Retina (tissue), 1 donor: ENCODE measurements at regions not wholly inside any gene's neighbourhood (a gene's known extent, or its start where the extent isn't known, plus 50 kb on each side); places are given as distances from the start of the nearest gene placed in this dataset.
A peak's percentile ranks its signal among the peaks of the same experiment; 100 is the strongest.

Experiments used
- DNase-seq: peaks from one replicate; pipeline ENCODE4 v3.0.0-alpha.2; 2016

DNA sequence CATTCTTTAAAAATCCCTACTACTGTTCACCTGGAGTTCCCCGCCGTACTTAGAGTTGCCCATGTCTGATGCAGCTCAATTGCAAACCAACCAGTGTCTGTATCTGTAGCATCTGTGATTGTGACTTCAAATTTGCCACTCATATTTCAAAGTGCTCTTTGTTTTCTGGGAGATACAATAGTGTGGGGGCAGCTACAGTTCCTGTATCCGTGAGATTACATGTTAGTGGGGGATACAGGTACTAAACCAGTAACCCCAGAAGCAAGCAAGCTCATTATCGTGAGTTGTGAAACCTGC, 140.9 kb downstream of the ANKRD60 start:
- no peak for DNase-seq

GRCh38 chr20:58086763-58087561, 141.5 kb downstream of the ANKRD60 start:
- peak; percentile 75 for DNase-seq

DNA sequence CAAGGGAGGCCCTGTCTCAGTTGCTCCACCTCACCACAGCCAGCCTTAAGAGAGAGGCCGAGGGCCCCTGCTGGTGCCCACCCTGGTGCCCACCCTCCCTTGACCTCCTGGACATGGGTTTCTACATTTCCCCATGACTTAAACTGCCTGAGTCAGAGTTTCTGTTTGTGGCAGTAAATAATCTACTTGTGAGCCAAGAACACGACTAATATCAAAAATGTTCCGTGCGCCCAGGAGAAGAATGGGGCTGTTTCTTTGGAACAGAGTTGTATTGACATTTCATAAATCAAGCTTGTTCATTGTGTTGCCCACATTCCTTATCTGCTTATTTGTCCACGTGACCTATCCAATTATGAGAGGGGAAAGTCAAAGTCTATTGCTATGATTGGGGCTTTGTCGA, 143.5 kb downstream of the ANKRD60 start:
- no peak for DNase-seq

GRCh38 chr20:58084566-58084965, 143.9 kb downstream of the ANKRD60 start:
- no peak for DNase-seq

GRCh38 chr20:58081846-58082245, 146.6 kb downstream of the ANKRD60 start:
- no peak for DNase-seq

DNA sequence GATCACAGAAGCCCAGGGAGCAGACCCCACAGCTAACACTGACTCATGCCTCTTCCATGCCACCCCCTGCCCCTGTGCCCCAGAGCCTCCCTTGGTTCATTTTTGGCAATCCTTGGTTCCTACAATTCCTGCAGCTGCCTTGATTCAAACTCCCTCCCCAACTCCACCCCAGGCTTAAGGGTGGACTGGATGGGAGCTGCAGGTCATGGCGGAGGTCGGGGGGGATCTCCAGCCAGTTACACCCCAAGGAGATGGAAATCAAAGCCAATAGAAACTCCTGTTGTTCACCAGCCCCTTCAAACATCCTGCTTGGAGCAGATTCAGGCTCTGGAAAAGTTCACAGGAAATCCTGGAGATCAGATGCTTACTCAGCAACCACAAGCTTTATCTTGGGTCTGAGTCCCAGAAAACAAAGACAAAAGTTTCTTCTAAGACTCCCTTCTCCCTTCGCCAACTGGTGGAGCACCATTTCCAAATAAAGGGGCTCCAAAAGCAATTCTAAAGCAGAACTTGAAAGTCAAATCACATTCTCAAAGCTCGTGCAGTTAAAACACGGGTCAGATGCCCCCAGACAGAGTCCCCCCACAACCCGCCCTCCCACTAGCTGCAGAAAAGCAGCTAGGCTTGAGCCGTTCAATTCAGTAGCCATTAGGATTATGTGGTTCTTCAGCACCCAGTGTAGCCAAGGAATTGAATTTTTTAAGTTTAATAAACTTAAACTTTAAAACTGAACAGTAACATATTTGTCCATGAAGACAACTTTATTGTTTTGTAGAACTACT, 149.5 kb downstream of the ANKRD60 start:
- DNase-seq, result no peak

- no peak for DNase-seq
Observed at GRCh38 chr20:58077282-58077681, 151.2 kb downstream of the ANKRD60 start.

GRCh38 chr20:58076405-58076804, 152.0 kb downstream of the ANKRD60 start:
- no peak for DNase-seq

GRCh38 chr20:58075586-58076345, 152.7 kb downstream of the ANKRD60 start:
- DNase-seq, result peak; percentile 81

DNA sequence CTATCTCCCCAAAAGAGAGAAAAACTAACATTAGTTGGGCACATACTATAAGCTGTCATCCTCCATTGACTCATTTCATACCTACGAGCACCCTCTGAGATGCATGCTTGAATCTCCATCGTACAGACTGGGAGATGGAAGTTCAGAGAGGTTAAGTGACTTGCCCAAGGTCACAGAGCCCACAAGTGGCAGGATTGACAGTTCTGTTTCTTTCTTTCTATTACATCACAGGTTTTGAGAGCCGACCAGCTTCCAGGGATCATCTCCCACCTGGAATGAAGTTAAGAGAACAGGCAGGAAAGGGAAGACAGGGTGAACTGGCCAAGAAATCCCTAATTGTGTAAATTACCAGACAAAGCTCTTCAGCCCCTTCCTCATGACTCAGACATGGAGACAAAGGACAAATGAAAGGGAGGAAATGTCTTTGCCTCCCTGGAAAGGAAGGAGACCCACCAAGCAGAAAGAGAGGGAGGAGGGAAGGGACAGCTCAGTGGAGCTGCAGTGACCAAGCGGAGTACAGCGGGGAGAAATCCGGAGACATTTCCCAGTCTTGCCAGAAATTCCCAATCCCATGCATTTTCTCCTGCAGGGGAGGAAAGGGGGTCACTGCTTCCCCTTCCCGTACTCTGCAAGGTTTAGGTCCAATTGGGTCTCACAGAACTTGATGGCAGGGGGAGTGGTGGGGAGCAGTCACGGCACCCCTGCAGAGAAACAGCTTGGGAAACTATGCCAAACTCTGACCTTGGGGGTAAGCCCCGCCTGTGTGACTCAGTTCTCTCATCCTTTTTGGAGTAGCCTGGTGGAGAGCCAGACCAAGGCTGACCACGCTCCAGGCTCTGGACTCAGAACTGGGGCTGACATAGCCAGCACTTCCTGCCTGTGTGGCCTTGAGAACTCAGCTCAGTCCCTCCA, 154.3 kb downstream of the ANKRD60 start:
- DNase-seq, result no peak

DNA sequence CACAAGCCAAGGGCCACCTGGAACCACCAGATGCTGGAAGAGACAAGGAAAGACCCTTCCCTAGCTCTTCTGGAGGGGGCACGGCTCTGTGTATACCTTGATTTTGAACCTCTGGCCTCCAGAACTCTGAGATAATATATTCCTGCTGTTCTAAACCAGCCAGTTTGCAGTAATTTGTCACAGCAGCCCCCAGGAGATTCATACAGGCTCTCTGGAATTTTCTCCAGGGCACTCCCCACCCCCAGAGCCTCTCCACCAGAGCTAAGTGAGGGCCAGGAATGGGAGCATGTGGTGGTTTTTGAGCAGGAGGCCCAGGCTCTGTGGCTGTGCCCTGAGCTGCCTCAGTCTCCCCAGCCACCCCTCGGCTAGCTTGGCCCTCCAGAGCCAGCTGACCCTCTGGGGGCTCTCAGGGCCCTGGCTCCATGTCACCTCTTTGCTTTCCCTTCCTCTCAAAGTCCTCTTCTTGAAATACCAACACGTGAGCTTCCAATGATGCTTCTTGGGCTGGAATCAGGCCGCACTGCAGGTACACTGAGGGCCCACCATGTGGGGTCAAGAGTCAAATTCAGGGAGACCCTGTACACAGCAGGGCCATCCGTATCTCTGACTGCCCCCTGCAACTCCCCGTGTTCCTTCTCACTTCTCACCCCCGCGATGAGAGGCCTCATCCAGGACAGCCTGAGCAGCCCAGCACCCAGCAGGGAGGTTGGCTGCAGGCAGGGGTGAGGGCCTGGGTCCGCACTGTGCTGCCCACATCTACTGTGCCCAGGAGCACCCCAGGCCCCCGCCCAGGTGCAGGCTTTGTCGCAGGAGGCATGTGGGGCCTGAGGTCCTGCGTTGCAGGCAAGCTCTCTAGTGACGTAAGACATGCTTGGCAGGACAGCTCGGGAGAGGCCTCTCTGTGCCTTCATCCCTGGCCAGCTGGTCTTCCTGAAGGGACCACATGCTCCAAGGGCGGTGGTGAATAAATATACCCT, 155.5 kb downstream of the ANKRD60 start:
- no peak for DNase-seq

DNA sequence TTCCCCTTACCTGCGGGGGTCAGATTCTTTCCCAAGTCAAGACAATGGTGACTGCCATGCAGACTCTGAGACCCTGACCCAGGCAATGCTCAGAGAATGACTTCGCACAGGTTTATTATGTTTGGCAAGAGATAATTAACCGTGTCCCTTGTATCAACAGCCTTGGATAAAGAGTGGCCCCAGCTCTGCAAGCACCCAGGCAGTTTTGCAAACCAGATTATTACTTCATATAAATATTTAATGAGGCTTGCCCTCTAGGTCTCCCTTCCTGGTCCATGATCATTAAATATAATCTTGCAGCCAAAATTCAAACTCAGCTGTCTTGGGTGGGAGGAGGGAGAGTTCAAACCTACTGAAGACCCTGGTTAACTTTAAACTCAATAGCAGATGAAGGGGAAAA, 156.5 kb downstream of the ANKRD60 start:
- no peak for DNase-seq

DNA sequence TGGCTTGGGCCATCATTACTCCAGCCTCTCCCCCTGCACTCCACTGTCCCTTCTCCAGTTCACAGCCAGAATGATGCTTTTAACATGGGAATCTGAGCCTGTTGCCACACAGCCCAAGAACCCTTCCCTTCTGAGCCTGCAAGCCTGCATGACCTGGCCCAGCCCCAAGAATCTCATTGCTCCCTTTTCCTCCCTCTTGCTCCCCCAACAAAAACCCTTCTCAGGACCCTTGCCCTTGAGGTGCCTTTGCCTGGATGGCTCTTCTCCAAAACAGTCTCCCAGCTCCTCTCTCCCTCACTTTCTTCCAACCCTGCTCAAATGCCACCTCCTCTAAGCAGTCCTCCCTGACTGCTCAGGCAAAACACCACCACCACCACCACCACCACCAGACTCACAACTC, 157.2 kb downstream of the ANKRD60 start:
- no peak for DNase-seq

GRCh38 chr20:58070664-58071196, 157.7 kb downstream of the ANKRD60 start:
- DNase-seq, result no peak

DNA sequence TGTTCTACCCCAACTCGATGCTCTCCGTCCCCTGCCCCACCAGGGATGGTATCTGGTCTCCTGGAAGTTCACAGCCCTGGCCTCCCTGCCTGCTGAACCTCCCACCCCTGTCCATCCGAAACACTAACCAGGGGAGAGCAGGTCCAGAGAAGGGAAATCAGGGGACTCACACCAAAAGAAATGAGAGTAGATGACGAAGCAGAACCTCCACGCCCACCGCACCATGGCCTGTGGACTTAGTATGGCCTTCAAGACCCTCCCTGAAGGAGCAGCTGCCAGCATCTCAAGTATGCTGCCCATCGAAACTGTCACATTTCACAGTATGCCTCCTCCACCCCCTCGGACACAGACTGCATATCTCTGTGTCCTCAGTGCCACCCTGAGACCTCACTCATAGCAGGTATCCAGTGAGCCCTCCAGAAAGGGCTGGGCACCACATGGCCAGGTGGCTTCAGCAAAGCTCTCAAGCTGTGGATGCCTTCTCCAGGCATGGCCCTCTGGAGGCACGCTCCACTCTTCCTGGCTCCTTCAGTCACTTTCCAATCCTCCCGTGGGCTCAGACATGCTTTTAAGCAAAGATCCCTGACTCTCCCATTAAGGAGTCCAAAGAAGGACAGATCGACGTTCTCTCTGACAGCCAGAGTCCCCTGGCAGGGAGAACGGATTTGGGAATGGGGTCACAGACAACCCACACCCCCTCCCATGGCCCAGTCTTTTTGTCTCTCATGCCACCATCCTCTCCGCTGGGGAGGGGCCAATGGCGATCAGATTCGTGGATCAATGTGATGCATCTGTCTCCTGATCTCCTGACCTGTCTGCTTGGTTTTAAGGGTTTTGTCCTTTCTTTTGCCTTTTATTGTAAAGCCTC, 158.4 kb downstream of the ANKRD60 start:
- DNase-seq, result no peak

- no peak for DNase-seq
Observed at GRCh38 chr20:58069207-58069606, 159.2 kb downstream of the ANKRD60 start.

- no peak for DNase-seq
Observed at GRCh38 chr20:58065508-58066361, 162.7 kb downstream of the ANKRD60 start.

DNA sequence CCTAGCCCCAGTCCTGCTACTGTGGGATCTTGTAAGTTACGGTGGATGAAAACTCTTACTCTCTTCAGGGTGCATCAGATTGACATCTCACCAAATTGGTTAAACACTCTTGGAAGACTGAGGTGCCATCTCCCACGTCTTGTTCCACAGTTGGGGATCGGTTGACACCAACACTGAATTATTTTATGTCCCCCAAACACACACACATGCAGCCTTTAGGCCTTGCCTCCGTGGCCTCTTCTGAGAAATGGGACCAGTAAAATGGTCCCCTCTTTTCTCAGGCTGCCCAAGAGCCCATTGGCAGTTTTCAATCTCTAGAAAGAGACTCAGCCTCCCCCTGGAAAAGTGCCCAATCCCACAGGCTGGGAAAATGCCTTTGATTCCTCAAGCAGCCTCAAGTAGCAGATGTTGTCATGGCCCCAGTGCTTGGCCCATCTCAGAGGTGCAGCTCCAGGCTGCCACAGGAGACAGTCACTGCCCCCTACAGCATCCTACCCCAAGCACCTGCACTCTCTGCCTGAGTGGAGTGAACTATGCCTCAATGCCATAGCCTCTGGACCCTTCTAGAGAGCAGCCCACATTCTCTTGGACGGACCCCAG, 163.9 kb downstream of the ANKRD60 start:
- no peak for DNase-seq

GRCh38 chr20:58059260-58059544, 169.3 kb downstream of the ANKRD60 start:
- DNase-seq, result no peak
